Right lobe of liver (tissue), 4 donors: ENCODE measurements at regions not wholly inside any gene's neighbourhood (a gene's known extent, or its start where the extent isn't known, plus 50 kb on each side); places are given as distances from the start of the nearest gene placed in this dataset.

ENCODE experiments used
- CTCF ChIP-seq, 4 donors: fragments of 200-600 bp in 3 of 4; fragments of 450-650 bp in 1 of 4; IDR thresholded peaks; one replicate each; pipeline versions ENCODE4 v1.5.1 to v1.8.0; 2016 to 2022; ENCODE audit warnings: antibody characterized with exemption in 4 of 4, mild to moderate bottlenecking in 2 of 4
- POLR2A ChIP-seq: fragments of 450-650 bp; IDR thresholded peaks from one replicate; pipeline ENCODE4 v1.6.1; 2017; ENCODE audit warnings: antibody characterized with exemption, mild to moderate bottlenecking
- donor health status: DM: no; HTN: no; CAD: no.
- donor health status: DM: no; HTN: no; CAD: no.
- donor health status: DM: no; HTN: yes; CAD: no.

GRCh38 chr18:43605224-43605623 is 327.9 kb upstream of the SYT4 start:
- TF ChIP-seq CTCF (IDR thresholded peaks at IDR 0.05) = no peak
- no peak for TF ChIP-seq POLR2A
